ENCODE measurements at regions not wholly inside any gene's neighbourhood (a gene's known extent, or its start where the extent isn't known, plus 50 kb on each side); places are given as distances from the start of the nearest gene placed in this dataset.

- TF ChIP-seq, protein P1, sequence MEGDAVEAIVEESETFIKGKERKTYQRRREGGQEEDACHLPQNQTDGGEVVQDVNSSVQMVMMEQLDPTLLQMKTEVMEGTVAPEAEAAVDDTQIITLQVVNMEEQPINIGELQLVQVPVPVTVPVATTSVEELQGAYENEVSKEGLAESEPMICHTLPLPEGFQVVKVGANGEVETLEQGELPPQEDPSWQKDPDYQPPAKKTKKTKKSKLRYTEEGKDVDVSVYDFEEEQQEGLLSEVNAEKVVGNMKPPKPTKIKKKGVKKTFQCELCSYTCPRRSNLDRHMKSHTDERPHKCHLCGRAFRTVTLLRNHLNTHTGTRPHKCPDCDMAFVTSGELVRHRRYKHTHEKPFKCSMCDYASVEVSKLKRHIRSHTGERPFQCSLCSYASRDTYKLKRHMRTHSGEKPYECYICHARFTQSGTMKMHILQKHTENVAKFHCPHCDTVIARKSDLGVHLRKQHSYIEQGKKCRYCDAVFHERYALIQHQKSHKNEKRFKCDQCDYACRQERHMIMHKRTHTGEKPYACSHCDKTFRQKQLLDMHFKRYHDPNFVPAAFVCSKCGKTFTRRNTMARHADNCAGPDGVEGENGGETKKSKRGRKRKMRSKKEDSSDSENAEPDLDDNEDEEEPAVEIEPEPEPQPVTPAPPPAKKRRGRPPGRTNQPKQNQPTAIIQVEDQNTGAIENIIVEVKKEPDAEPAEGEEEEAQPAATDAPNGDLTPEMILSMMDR (IDR thresholded peaks at IDR 0.05; ENCODE audit: borderline replicate concordance, extremely low read depth, low read length, poor library complexity, severe bottlenecking), result no peak
- TF ChIP-seq EZH2 (IDR thresholded peaks at IDR 0.05; ENCODE audit: borderline replicate concordance, low read depth, low read length, severe bottlenecking), result no peak
- H3K9ac ChIP-seq (ENCODE audit: low read depth, low read length), result no peak overlapping the region
- H4K20me1 ChIP-seq (ENCODE audit: insufficient read depth, low read length), result no peaks in the 10 kb centered on the region
- H3K4me3 ChIP-seq (ENCODE audit: low read depth in 1 of 2, low read length in 2 of 2), result no peak overlapping the region
- no peaks in the 10 kb centered on the region for H3K9me3 ChIP-seq (ENCODE audit: insufficient read depth, low read length, severe bottlenecking)
- DNase-seq, result no peak
- H3K36me3 ChIP-seq (ENCODE audit: insufficient read depth, low read length), result no peaks in the 10 kb centered on the region
- H3K4me1 ChIP-seq (ENCODE audit: insufficient read depth, low read length), result no peaks in the 10 kb centered on the region
- H2AFZ ChIP-seq (ENCODE audit: low read depth, low read length), result no peak overlapping the region
- no peak for ATAC-seq (ENCODE audit: insufficient read depth, low read depth)
- H3K4me2 ChIP-seq (ENCODE audit: insufficient read depth, low read length), result no peak overlapping the region
- H3K79me2 ChIP-seq (ENCODE audit: insufficient read depth, low read length), result no peaks in the 10 kb centered on the region
- no peaks in the 10 kb centered on the region for H3K27me3 ChIP-seq (ENCODE audit: insufficient read depth, low read length, poor library complexity)
- no peak overlapping the region for H3K27ac ChIP-seq (ENCODE audit: low read length)
These were observed 995.7 kb downstream of the LRFN5 start for GRCh38 chr14:42602336-42602845.

DNA sequence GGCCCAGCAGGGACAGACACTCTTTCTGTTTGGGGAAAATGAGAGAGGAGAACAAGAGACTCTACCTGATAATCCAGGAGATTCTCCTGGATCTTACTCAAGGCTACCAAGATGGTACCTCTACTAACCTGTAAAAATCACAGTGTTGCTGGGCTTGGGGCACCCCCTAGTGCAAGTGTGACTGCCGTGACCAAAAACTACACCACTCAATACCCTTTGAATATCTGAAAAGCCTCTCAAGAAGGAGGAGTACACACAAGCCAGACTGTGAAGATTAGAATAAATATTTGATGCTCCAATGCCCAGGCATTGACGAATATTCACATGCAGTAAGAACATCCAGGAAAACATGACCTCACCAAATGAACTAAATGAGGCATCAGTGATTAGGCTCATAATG lies 965.4 kb downstream of the LRFN5 start:
- ATAC-seq (ENCODE audit: insufficient read depth, low read depth) (no peak), DNase-seq (no peak)
- Histone ChIP-seq H3K4me3 (ENCODE audit: low read depth in 1 of 2, low read length in 2 of 2) (no peak overlapping the region), H3K9ac (ENCODE audit: low read depth, low read length) (no peak overlapping the region), H3K4me1 (ENCODE audit: insufficient read depth, low read length) (no peaks in the 10 kb centered on the region), H3K27me3 (ENCODE audit: insufficient read depth, low read length, poor library complexity) (no peaks in the 10 kb centered on the region), H3K36me3 (ENCODE audit: insufficient read depth, low read length) (no peaks in the 10 kb centered on the region), H3K79me2 (ENCODE audit: insufficient read depth, low read length) (no peaks in the 10 kb centered on the region), H2AFZ (ENCODE audit: low read depth, low read length) (no peak overlapping the region), H3K9me3 (ENCODE audit: insufficient read depth, low read length, severe bottlenecking) (peaks cover 14% of the 10 kb centered on the region), H4K20me1 (ENCODE audit: insufficient read depth, low read length) (no peaks in the 10 kb centered on the region), H3K27ac (ENCODE audit: low read length) (no peak overlapping the region), H3K4me2 (ENCODE audit: insufficient read depth, low read length) (no peak overlapping the region)
- TF ChIP-seq EZH2 (IDR thresholded peaks at IDR 0.05; ENCODE audit: borderline replicate concordance, low read depth, low read length, severe bottlenecking), result no peak
- TF ChIP-seq, protein P1 (IDR thresholded peaks at IDR 0.05; ENCODE audit: borderline replicate concordance, extremely low read depth, low read length, poor library complexity, severe bottlenecking), result no peak

DNA sequence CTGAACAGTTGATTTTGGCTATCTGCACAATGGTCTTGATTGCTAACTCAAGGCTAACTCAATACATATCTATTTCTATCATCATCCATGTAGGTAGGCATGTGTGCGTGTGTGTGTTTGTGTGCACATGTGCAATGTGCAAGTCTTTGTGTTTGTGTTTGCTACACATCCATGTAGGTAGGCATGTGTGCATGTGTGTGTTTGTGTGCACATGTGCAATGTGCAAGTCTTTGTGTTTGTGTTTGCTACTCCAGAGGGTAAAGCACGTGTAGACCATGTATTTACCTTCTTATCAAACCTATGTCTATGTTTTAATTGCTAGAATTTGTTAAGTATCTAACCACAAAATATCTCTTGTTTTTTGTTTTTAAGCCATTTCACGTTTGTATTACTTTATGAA lies 962.6 kb downstream of the LRFN5 start:
- Histone ChIP-seq H3K27ac (ENCODE audit: low read length) (no peak overlapping the region), H3K36me3 (ENCODE audit: insufficient read depth, low read length) (no peaks in the 10 kb centered on the region), H3K4me2 (ENCODE audit: insufficient read depth, low read length) (no peak overlapping the region), H2AFZ (ENCODE audit: low read depth, low read length) (no peak overlapping the region), H3K4me1 (ENCODE audit: insufficient read depth, low read length) (no peaks in the 10 kb centered on the region), H3K79me2 (ENCODE audit: insufficient read depth, low read length) (no peaks in the 10 kb centered on the region), H4K20me1 (ENCODE audit: insufficient read depth, low read length) (no peaks in the 10 kb centered on the region), H3K9me3 (ENCODE audit: insufficient read depth, low read length, severe bottlenecking) (peaks cover 14% of the 10 kb centered on the region), H3K4me3 (ENCODE audit: low read depth in 1 of 2, low read length in 2 of 2) (no peak overlapping the region), H3K27me3 (ENCODE audit: insufficient read depth, low read length, poor library complexity) (no peaks in the 10 kb centered on the region), H3K9ac (ENCODE audit: low read depth, low read length) (no peak overlapping the region)
- TF ChIP-seq EZH2 (IDR thresholded peaks at IDR 0.05; ENCODE audit: borderline replicate concordance, low read depth, low read length, severe bottlenecking), result no peak
- TF ChIP-seq, protein P1 (IDR thresholded peaks at IDR 0.05; ENCODE audit: borderline replicate concordance, extremely low read depth, low read length, poor library complexity, severe bottlenecking), result no peak
- DNase-seq, result no peak
- no peak for ATAC-seq (ENCODE audit: insufficient read depth, low read depth)

DNA sequence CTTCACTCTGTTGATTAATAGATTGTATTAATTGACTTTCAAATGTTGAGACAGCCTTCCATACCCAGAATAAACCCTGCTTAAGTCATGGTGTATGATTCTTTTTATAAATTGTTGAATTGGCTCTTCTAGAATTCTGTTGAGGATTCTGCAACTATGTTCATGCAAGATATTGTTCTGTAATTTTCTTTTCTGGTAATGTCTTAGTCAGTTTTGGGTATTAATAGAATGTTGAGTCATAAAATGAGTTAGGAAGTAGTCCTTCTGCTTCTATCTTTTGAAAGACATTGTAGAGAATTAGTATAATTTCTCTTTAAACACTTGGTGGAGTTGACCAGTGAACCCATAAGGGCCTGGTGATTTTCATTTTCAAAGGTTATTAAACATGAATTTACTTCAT lies 958.9 kb downstream of the LRFN5 start:
- H3K27me3 ChIP-seq (ENCODE audit: insufficient read depth, low read length, poor library complexity), result no peaks in the 10 kb centered on the region
- H3K36me3 ChIP-seq (ENCODE audit: insufficient read depth, low read length), result no peaks in the 10 kb centered on the region
- no peaks in the 10 kb centered on the region for H3K79me2 ChIP-seq (ENCODE audit: insufficient read depth, low read length)
- H3K4me2 ChIP-seq (ENCODE audit: insufficient read depth, low read length), result no peak overlapping the region
- H3K4me3 ChIP-seq (ENCODE audit: low read depth in 1 of 2, low read length in 2 of 2), result no peak overlapping the region
- peaks cover 6% of the 10 kb centered on the region for H3K9me3 ChIP-seq (ENCODE audit: insufficient read depth, low read length, severe bottlenecking)
- no peak overlapping the region for H3K9ac ChIP-seq (ENCODE audit: low read depth, low read length)
- DNase-seq (no peak), ATAC-seq (ENCODE audit: insufficient read depth, low read depth) (no peak)
- TF ChIP-seq EZH2 (IDR thresholded peaks at IDR 0.05; ENCODE audit: borderline replicate concordance, low read depth, low read length, severe bottlenecking), result no peak
- TF ChIP-seq, protein P1 (IDR thresholded peaks at IDR 0.05; ENCODE audit: borderline replicate concordance, extremely low read depth, low read length, poor library complexity, severe bottlenecking), result no peak
- H3K27ac ChIP-seq (ENCODE audit: low read length), result no peak overlapping the region
- no peaks in the 10 kb centered on the region for H3K4me1 ChIP-seq (ENCODE audit: insufficient read depth, low read length)
- no peaks in the 10 kb centered on the region for H4K20me1 ChIP-seq (ENCODE audit: insufficient read depth, low read length)
- no peak overlapping the region for H2AFZ ChIP-seq (ENCODE audit: low read depth, low read length)

All from DND-41 (cell line).